NCI-H2107 treated with DMSO at 0.1 percent for 48 hours (cell line): ENCODE measurements at regions not wholly inside any gene's neighbourhood (a gene's known extent, or its start where the extent isn't known, plus 50 kb on each side); places are given as distances from the start of the nearest gene placed in this dataset.

Experiments
- DNase-seq: peaks from one replicate; lab custom pipeline; 2025; ENCODE audit not compliant: unreplicated experiment; lab: John Stamatoyannopoulos, UW

DNA sequence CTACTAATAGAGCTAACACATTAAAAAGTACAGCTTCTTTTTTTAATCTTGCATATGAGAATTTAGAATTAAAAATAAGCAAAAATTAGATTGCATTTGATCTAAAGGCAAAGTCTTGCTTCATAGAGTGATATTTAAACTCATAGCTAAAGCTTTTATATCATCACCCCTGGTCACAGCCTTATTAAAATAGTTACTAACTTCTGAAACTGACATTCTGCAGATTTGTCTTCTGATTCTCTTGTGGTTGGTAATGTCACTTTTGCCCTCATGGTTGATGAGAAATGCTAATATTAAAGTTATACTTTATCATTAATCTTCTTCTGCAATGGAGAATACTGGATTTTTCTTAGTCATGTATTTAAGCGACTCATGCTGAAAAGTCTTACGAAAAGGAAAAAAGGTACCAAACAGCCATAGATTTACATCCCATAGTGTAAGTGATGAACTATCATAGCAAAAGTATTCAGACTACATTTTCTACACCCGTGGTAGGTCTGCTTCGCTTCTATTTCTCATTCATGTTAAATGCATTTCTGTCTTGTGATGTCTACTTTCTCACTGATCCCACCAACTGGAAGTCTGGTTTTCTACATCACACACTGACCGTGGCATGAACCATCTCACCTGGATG is 330.5 kb upstream of the B3GALT2 start:
- no peak for DNase-seq

DNA sequence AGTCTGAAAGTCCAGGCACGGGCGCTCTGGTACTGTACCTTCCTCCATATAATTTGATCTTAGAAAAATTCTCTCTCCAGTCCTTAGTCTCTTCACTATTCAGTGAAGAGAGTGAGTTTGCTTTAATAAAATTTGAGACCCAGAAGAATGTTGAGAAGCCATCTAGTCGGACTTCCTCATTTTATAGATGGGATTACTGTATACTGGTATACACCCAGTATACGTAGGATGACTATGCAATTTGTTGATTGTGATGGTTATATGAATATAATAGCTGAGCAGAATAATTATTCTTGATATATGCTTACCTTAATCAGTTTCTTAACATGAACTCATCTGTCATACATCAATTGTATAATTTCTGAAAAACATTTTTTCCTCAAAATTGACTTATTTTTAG is 328.0 kb upstream of the B3GALT2 start:
- DNase-seq, result no peak

DNA sequence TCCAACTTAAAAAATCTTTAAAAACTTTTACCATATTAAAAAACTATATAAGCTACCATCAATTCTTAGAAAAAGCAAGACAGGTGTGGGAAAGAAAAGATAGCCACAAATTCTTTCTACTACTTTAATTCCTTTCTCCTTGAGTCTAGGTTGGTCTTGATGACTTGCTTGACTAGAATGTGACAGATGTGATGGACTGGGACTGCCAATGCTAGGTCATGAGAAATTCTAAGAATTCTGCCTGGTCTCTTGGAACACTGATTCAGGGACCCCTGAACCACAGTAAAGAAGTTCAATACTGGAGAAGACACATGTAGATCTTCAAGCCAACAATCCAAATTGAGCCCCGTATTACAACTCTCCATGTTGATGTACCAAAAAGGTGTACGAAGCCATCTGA is 326.6 kb upstream of the B3GALT2 start:
- DNase-seq, result no peak

DNA sequence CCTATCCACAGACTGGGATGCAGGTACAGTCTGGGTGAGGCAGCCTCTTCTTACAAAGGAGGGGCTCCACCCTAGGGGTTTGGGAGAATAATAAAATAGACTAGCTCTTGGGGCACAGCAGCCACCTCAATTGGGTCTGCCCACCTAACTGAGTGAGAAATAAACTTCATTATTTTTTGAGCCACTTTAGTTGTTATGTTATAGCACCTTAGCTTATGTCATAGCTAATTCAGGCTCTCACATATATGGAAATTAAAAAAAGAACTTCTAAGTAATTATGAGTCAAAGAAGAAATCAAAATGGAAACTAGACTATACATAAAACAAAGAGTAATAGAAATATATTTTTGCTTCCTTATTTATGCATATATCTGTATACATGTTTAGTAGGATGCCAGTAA is 318.5 kb upstream of the B3GALT2 start:
- DNase-seq, result no peak

DNA sequence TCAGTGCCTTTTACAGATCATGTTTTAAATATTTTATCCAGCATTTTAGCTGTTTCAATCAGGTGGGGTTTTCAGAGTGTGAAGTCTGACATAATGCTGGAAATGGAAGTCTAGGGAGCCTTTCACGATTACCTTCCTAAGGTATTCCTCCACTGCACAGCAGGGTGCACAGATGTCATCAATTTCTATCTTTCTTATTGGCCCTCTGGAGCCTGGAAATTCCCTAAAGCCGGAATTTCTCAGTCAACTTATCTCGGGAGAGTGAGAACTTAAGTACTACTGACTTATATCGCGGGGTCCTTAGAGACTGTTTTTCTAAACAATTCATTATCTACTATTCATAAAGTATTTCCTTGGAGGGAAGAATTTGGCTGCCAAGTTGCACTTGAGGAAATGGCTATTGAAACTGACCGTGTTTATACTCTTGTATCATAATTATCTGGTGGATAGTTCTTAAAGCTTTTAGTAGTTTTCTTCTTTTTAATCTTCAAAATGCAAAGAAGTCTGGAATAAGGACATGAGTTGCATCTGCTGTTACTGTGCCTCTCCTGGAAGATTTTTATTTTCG is 311.8 kb upstream of the B3GALT2 start:
- no peak for DNase-seq

DNA sequence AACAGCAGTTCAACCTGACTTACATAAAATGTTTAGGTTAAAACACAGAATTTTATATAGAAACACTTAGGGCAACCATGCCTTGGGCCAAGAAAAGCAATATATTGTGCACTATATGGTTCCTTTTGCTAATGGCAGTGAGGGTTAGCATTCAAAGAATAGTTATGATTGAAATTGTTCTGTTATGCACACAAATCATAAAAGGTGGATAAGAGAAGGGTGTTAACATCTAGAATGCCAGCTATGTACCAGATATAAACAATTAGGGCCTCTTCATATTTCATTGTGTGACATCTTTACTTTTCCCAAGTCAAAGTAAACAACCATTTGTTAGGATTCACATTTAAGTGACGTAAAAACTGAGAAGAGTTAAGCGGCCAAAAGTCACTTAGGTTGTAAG is 308.0 kb upstream of the B3GALT2 start:
- DNase-seq, result no peak

DNA sequence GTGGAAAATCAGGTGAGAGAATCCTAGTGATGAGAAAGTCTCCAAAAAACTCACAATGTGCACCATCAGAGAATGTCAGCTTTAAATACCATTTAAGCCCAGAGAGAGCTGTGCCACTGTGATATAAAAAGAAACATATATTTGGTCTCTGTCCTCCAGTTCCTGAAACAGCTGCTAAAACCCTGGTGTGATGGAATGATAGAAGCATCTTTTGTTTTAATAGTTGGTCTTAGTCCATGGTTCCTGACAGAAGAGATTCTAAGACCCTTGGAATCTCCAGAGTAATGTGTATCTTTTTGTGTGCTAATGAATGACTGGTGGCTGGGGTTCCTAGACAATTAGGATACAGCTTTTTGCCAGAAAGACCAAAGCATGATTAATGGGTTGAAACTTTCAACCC is 302.8 kb upstream of the B3GALT2 start:
- no peak for DNase-seq

DNA sequence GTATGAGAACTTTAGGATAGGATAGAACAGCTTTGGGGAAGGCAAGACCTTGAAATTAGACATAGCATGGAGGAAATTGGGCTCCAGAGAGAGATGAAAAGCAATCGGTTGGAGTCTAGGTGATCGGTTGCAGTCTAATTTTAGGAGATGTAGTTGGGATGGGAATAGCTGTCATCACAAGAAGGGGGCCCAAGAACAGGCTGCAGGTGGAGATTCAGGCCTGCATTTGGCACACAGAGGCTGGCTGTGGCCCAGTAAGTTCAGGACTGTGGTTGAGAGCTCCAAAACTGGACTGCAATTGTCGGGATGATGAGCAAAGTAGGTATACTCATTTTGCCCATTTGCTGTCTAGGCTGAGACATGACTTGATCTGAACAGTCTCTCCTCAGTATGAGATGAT is 301.3 kb upstream of the B3GALT2 start:
- no peak for DNase-seq

DNA sequence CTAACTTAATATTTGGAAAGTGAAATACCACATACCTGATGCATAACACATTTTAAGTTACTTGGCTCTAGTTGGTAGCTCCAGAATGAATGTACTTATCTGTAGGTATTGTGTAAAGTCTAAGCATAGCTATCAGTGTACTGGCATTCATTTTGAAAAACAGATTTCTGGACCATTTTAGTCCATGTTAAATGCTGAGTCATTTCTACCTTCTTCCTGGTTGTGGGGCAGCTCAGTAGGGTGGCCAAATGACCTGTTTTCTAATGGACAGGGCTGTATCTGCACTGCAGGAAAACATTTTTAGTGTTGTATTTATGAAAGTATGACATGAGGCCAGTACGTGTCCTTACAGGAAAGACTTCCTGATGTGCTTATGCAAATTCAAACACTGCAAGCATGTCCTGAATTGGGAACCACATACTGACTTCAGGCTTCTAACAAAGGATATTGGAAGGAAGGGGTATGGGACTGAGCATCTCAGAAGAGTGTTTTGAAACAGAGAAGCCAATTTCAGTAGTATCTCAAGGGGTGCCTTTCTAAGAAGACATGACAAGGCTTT is 300.3 kb upstream of the B3GALT2 start:
- DNase-seq, result no peak

DNA sequence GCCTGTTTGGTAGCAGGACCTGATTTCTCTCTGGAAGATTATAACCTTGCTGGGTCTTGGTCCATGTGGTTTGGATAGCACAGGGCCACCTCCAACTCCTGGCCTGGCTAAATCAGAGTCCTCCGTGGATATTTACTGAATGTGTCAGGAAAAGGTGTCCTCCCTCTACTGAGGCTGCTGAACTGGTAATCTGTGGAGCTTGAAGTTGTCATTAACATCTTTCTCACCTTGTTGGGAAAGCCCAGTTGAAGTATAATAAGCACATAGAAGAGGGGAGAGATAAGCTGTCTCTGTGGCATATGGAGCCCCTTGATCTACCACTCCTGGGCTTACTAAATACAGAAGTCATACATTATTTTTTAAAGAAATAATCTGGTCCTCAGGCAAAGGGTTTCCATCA is 294.3 kb upstream of the B3GALT2 start:
- DNase-seq, result no peak

DNA sequence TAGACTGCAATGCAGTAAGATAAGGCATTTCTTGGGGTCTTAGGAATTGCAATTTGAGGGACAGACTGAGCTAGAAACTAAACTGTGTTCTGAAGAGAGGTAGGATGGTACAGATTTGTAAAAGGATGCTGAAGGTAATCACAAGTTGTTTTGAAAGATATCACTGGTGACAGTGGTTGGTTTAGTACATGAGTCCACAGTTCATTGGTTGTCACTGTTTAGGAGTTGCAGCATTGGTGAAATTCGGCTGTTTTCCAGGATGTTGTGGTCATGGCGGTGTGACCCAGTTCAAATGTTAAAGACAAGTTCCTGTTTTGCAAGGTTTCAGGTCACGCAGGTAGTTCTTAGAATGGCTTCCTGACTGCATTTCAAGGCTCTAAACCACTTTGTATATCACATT is 292.8 kb upstream of the B3GALT2 start:
- no peak for DNase-seq

DNA sequence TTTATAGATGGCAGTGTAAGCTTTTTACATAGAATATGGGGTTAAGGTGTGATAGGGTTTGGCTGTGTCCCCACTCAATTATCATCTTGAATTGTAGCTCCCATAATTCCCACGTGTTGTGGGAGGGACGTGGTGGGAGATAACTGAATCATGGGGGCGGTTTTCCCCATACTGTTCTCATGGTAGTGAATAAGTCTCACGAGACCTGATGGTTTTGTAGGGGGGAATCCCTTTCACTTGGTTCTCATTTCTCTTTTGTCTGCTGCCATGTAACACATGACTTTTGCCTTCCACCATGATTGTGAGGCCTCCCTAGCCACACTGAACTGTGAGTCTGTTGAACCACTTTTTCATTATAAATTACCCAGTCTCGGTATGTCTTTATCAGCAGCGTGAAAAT is 290.3 kb upstream of the B3GALT2 start:
- DNase-seq, result no peak

DNA sequence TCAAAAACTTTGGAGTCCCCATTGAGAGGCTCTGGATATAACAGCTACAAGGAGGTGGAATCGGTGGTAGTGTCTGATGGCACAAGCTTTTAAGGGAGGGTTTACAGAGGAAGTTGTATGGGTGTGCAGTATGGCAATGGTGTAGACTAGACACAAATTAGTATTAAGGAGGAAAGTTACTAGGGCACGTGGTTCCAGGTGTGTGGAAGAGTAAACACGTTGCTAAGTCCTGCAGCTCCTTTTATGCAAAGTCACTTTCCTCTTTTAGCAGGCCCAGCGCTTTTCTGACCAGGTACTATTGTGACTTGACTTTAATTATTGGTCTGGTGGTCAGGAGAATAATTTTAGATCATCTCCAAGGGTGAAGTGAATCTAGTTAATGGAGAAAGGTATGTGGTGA is 287.5 kb upstream of the B3GALT2 start:
- no peak for DNase-seq

DNA sequence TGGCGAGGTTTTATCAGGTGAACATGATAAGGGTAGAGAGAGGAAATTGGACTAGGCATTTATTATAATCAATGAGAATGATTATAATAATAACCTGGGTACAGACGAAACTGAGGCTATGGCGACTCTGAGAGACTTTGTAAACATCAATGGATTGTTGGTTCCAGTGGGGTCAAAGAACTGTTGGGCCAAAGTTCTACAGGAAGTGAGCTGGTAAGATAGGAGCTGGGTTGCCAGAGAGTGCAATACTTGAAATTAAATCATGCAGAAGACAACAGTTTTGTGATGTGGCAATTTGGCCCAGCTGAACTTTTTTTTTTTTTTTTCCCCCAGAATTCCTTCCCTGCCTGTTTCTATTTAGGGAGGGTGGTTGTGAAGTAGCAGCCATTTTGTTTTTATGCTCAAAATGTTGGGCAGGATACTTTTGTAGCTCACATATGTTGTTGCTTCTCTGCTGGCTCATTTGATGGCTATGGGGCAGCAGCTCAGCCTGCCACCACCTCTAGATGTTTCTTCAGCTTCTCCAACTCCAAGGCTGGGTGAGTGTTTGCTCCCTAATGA is 286.5 kb upstream of the B3GALT2 start:
- no peak for DNase-seq

DNA sequence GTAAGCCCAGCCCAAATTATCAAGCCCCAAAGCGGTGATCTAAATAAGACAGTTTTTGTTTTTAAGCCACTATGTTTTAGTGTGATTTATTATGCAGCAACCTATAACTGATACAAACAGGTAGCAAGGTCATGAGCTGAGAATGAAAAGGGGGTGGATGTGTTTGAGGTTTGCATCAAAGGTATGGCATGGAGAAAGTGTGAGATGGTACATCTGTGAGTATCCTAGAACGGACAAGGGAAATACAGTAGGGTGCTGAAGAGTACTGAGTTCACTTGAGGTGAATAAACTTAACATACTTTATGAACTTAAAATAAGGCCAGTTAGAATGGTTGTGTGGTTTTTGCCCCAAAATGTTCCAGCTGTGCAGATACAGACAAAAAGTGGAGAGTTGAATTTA is 286.0 kb upstream of the B3GALT2 start:
- no peak for DNase-seq

DNA sequence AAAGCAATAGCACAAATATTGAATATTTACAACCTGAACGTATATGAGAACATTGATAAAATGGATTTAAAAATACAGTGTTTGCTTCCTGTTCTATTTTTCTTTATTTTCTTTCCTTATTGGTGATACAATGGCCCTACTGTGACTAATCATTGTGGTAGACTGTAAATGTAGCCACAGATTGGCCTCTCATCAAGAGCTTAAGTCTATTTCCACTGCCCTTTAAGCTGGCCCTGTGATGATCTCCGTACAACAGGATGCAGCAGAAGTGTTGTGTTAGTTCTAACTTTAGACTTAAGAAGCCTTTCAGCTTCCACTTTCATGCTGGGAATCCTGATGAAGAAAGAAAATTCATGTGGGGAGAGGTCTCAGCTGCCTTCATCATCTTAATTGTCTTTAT is 285.6 kb upstream of the B3GALT2 start:
- DNase-seq, result no peak

DNA sequence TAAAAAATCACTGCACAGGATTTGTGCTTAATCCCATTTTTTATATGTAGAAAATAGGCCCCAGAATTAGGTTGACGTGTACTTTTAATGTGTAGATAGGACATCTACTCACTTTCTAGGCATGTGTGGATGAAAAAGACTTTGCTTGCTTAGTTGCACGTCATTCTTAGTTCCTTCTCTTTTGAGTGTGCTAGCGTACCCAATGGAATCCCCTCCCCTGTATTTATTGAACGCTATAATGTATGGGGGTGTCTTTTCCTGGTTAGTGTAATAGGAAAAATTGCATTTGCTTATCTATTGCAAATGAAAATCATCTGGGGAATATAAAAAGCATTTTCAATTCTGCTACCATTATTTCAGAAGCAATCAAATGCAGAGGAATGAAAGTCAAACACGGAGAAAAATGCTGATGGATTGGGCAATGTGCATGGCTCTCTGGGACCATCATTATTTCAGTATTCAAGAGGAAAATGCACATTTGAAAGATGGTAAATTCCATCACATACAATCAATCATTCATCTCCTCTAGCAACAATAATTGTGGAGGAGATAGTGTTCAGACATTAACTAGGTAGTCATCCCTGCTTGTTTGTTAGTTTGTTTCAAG is 277.0 kb upstream of the B3GALT2 start:
- DNase-seq, result no peak

DNA sequence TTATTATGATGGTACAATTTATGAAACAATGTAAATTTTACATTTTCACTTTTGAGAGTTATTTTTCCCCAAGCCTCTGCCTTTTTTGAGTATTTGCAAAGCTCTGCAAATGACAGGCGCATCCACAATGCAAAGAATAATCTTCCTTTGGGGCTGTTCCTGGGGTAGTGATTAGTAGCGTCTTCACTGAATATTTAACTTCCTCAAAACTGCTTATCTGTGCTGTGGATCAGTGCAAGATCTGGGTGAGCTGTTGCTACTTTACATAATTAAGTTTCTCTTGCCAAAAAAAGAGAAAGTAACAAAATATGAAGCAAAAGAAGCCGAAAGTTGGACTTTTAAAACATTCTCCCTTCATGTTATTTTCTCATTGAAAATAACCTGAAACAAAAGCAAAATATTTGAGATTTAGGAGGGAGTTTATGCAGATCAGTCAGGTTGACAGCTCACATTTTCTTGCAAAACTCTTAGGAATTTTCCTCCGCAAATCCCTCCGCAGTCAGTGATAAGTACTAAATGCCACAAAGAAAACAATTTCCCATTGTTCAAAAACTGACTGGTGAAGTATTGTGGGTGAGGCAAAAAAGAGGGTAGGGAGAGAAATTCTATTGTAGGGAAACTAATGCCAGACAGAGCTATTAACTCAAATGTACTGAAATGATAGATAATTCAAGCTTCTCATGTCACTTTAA is 276.4 kb upstream of the B3GALT2 start:
- DNase-seq, result no peak

DNA sequence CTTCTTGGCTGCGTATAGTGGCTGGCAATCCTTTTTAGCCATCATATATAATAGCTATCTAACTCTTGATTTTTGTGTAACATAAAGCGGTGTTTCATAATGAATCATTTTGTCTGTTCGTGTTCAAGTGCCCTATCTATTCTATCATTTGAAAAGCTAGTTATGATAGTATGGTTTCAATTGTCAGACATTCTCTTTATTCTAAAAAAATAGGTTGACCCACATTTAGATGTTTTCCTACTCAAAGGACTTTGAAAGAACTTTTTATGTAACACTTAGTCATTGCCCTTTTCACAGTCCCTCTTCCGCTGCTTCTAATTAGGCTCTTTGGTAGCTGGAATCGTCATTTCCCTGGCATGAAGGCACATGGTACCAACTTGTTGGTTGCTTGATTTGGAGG is 272.2 kb upstream of the B3GALT2 start:
- no peak for DNase-seq

DNA sequence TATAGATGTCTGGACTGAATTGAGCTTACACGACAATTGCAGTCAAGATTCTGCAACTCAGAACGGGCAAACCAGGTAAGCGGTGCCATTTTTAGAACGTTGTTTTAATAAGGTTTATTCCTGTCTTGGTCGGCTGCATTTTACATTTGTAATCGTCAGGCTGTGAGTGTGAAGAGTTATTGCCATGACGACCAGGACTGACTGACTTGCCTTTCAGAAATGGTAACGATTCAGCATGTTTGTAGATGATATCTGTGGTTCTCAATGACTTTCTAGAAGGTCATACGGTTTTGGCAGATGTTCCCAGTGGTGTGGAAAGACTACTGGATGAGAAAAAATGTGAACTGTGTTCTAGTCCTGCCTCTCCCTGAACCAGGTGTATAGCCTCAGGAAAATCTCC is 271.3 kb upstream of the B3GALT2 start:
- no peak for DNase-seq

DNA sequence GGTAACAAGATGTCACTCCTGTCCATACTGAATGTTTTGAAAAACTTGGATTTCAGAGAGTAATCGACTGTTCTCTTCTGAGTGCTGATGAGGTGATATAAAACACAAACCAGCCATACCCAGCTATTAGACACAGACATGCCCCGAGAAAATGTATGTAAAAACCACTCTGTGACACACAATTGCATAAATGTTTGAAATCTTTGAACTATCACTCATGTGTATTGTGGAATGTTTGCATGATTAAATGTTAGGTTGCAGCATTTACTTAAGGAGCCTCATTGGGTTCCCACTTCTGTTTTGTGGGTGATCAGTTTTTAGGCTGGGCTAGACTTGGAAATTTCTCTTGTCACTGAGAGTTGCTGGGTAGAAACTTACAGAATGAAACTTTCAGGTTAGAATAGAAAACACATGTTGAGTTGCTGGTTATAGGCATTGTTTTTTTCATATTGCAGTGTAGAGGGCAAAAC is 270.4 kb upstream of the B3GALT2 start:
- DNase-seq, result no peak

DNA sequence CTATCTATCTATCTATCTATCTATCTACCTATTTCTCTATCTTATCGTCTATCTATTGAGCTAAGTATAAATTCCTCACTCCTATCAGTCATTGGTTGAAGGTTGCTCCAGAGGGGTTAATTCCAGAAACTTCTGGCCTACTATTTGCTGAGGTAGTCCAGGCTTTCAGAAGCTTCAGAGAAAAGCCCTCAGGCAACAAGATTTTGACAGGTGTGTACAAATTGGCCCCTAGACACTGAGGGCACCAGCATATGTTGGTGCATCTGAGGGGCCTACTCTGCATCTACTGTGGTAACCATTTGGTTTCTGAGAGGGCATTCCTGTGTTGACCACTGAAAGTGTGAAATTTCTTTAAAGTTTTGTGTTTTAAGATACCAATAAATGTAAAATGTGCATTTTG is 265.2 kb upstream of the B3GALT2 start:
- no peak for DNase-seq
